K562 (cell line): ENCODE measurements at regions not wholly inside any gene's neighbourhood (a gene's known extent, or its start where the extent isn't known, plus 50 kb on each side); places are given as distances from the start of the nearest gene placed in this dataset.

Source experiments
- ATAC-seq: fragments of 200-7000 bp; cut with Tn5 transposase; 3 replicates; pipeline ENCODE4 v1.9.1; 2020; ENCODE audit warnings: moderate library complexity
- BruUV-seq: library from RNA; stranded (reverse); fragments of 400-500 nt; replicated peaks from 2 replicates; lab custom pipeline; 2021; lab: Mats Ljungman, UMichigan
- CTCF ChIA-PET: fragments of 300-600 bp; formaldehyde crosslinking; extraction: SDS; loops from one replicate; lab custom pipeline; 2021; ENCODE audit warnings: low intra/inter-chr PET ratio; lab: Yijun Ruan, JAX
- POLR2A ChIA-PET: fragments of 300-600, 350-650 bp; sonication (Branson Sonifier 250); formaldehyde crosslinking; extraction: SDS; loops from one replicate; lab custom pipeline; 2021; ENCODE audit warnings: antibody characterized with exemption, inconsistent platforms; lab: Yijun Ruan, JAX
- DNase-seq, 4 experiments: peaks; one replicate each; pipeline versions ENCODE4 v3.0.0 to v3.0.0-alpha.2; 2011 to 2018; ENCODE audit warnings: low spot score in 3 of 4, mixed read lengths in 3 of 4; ENCODE audit errors: extremely low read depth in 1 of 4
- FAIRE-seq: peaks from 2 replicates; lab custom pipeline; 2011; peaks lifted over from hg19 to GRCh38; lab: Jason Lieb, UNC
- H2AFZ ChIP-seq: 2 replicates; pipeline ENCODE4 v1.6.0; 2011; ENCODE audit warnings: low read depth, low read length, control low read depth, inconsistent platforms
- H3K27ac ChIP-seq: fragments of 200-600 bp; 3 replicates; pipeline ENCODE4 v1.8.0; 2011; ENCODE audit warnings: low read depth, mild to moderate bottlenecking, control low read depth, inconsistent platforms, low read length, moderate library complexity, mixed read lengths; ENCODE audit errors: extremely low read depth
- H3K27me3 ChIP-seq, 2 experiments: fragments of 300-600 bp in 1 of 2; 2 replicates in 1 of 2; 3 replicates in 1 of 2; pipeline versions ENCODE4 v1.6.0 to v1.8.0; 2011; ENCODE audit warnings: inconsistent platforms in 2 of 2, low read length in 2 of 2, mild to moderate bottlenecking in 1 of 2, mixed read lengths in 1 of 2, moderate library complexity in 1 of 2; ENCODE audit not compliant: control insufficient read depth in 2 of 2, insufficient read depth in 2 of 2
- H3K36me3 ChIP-seq: fragments of 300-600 bp; 3 replicates; pipeline ENCODE4 v1.8.0; 2011; ENCODE audit warnings: mild to moderate bottlenecking, low read length, inconsistent platforms; ENCODE audit not compliant: control insufficient read depth, insufficient read depth
- H3K4me1 ChIP-seq, 2 experiments: fragments of 200-600 bp in 1 of 2; replicated peaks in 1 of 2; 2 replicates in 1 of 2; 3 replicates in 1 of 2; pipeline versions ENCODE4 v1.5.1 to v1.8.0; 2011; ENCODE audit warnings: inconsistent platforms in 2 of 2, low read length in 2 of 2, mild to moderate bottlenecking in 1 of 2, mixed read lengths in 1 of 2, moderate library complexity in 1 of 2; ENCODE audit not compliant: control insufficient read depth in 2 of 2, insufficient read depth in 2 of 2
- H3K4me2 ChIP-seq: 2 replicates; pipeline ENCODE4 v1.6.1; 2011; ENCODE audit warnings: low read length, control low read depth, inconsistent platforms, mixed read lengths; ENCODE audit not compliant: insufficient read depth
- H3K4me3 ChIP-seq: fragments of 200-600 bp; sonication (generic), shearing (Covaris generic); 2 replicates; pipeline ENCODE4 v1.5.1; 2016; ENCODE audit warnings: control low read depth, inconsistent platforms
- H3K79me2 ChIP-seq: fragments of 200-600 bp; 3 replicates; pipeline ENCODE4 v1.8.0; 2011; ENCODE audit warnings: low read length, inconsistent platforms; ENCODE audit not compliant: control insufficient read depth, insufficient read depth
- H3K9ac ChIP-seq, 2 experiments: 2 replicates each; pipeline versions ENCODE4 v1.6.0 to v1.6.1; 2011; ENCODE audit warnings: low read depth in 2 of 2, low read length in 2 of 2, control low read depth in 1 of 2, inconsistent platforms in 1 of 2, mild to moderate bottlenecking in 1 of 2, mixed read lengths in 1 of 2; ENCODE audit not compliant: insufficient read depth in 1 of 2
- H3K9me1 ChIP-seq: one replicate; pipeline ENCODE4 v1.6.0; 2011; ENCODE audit warnings: inconsistent platforms, mild to moderate bottlenecking, low read length, moderate library complexity; ENCODE audit not compliant: control insufficient read depth, insufficient read depth
- H3K9me3 ChIP-seq: replicated peaks from 2 replicates; pipeline ENCODE4 v1.5.1; 2011; ENCODE audit warnings: low read depth, low read length, inconsistent platforms; ENCODE audit not compliant: control insufficient read depth, insufficient read depth
- H4K20me1 ChIP-seq: replicated peaks from 2 replicates; pipeline ENCODE4 v1.6.1; 2011; ENCODE audit warnings: low read length, inconsistent platforms, mixed read lengths; ENCODE audit not compliant: control insufficient read depth, insufficient read depth
- ATF7 ChIP-seq: fragments of 450-650 bp; IDR thresholded peaks from 2 replicates; pipeline ENCODE4 v1.7.1; 2014; ENCODE audit warnings: mild to moderate bottlenecking, moderate library complexity
- ESRRB ChIP-seq: fragments of 250-450 bp; sonication (Bioruptor Pico); IDR thresholded peaks from 2 replicates; pipeline ENCODE4 v1.5.0; 2020; ENCODE audit warnings: mild to moderate bottlenecking, moderate library complexity, borderline replicate concordance
- FOXJ2 ChIP-seq: fragments of 200-800 bp; sonication (Bioruptor generic); IDR thresholded peaks from 2 replicates; pipeline ENCODE4 v1.6.1; 2016; ENCODE audit warnings: missing genetic modification characterization, missing compliant biosample characterization
- HOMEZ ChIP-seq: fragments of 250-450 bp; sonication (Bioruptor Pico); IDR thresholded peaks from 2 replicates; pipeline ENCODE4 v1.4.0; 2020; ENCODE audit warnings: mild to moderate bottlenecking, moderate library complexity
- IRF2 ChIP-seq: sonication (generic); formaldehyde crosslinking; IDR thresholded peaks from 2 replicates; pipeline ENCODE4 v1.8.1; 2022; ENCODE audit warnings: mild to moderate bottlenecking, missing genetic modification reagents
- NRF1 ChIP-seq, 2 experiments: fragments of 450-650 bp; IDR thresholded peaks in 1 of 2; conservative IDR thresholded peaks in 1 of 2; 2 replicates each; pipeline ENCODE4 v1.6.1; 2014; ENCODE audit warnings: mild to moderate bottlenecking in 2 of 2
- POLR2AphosphoS2 ChIP-seq: IDR thresholded peaks from 2 replicates; pipeline ENCODE4 v1.6.1; 2012; ENCODE audit warnings: low read length, improper control_type of control experiment
- PURB ChIP-seq: sonication (generic); formaldehyde crosslinking; IDR thresholded peaks from 2 replicates; pipeline ENCODE4 v1.9.0; 2021; ENCODE audit warnings: low read depth, mild to moderate bottlenecking, missing genetic modification reagents
- TBL1XR1 ChIP-seq, 2 experiments: IDR thresholded peaks; 2 replicates each; pipeline ENCODE4 v1.6.1; 2012; ENCODE audit warnings: improper control_type of control experiment in 2 of 2, low read length in 2 of 2, mild to moderate bottlenecking in 1 of 2
- TEAD2 ChIP-seq: fragments of 450-650 bp; IDR thresholded peaks from 2 replicates; pipeline ENCODE4 v1.6.1; 2016; ENCODE audit warnings: missing genetic modification characterization, control low read depth, missing compliant biosample characterization
- THRA ChIP-seq: fragments of 450-650 bp; IDR thresholded peaks from 2 replicates; pipeline ENCODE4 v1.6.1; 2017; ENCODE audit warnings: mild to moderate bottlenecking, moderate library complexity
- ZBTB26 ChIP-seq: fragments of 450-650 bp; formaldehyde crosslinking; IDR thresholded peaks from 2 replicates; pipeline ENCODE4 v1.4.0; 2022; ENCODE audit warnings: missing genetic modification characterization
- ZNF133 ChIP-seq: fragments of 250-450 bp; sonication (Bioruptor Pico); IDR thresholded peaks from 2 replicates; pipeline ENCODE4 v1.4.0; 2020; ENCODE audit warnings: mild to moderate bottlenecking
- ZNF778 ChIP-seq: fragments of 450-650 bp; formaldehyde crosslinking; IDR thresholded peaks from 2 replicates; pipeline ENCODE4 v1.4.0; 2020; ENCODE audit warnings: mild to moderate bottlenecking, moderate library complexity
- WGBS: fragments of 100-300 bp; shearing (Covaris generic); methylation state at CpG from one replicate; pipeline ENCODE4 v1.1.6; 2016; ENCODE audit warnings: low coverage, mixed read lengths; ENCODE audit not compliant: insufficient coverage; ENCODE audit errors: missing lambda C conversion rate; 5-methylcytosine and 5-hydroxymethylcytosine counted together
- in situ Hi-C: fragments of 300-500 bp; cut with MboI; formaldehyde crosslinking; loops from 4 replicates; pipeline ENCODE4 v1.15.0; 2018; ENCODE audit warnings: inconsistent platforms, mixed read lengths
- intact Hi-C: fragments of 100-400 bp; cut with micrococcal nuclease; formaldehyde crosslinking; loops from 2 replicates; pipeline ENCODE4 v1.14.2; 2022

- ChIA-PET CTCF (no interaction called here), POLR2A (interaction anchor here (1.0 kb wide), 1 partner anchor 32 kb away, joined by 3 read pairs; no protein-coding TSS in a partner anchor)
- FAIRE-seq (no peak), DNase-seq (no peak), ATAC-seq (peak; percentile 28; the same call in 2 of the 3 replicates)
- H3K79me2 ChIP-seq: no peaks in the 10 kb centered on the region
- WGBS: 4% methylated on average over 9 of the region's 9 CpGs
- H3K36me3 ChIP-seq: no peaks in the 10 kb centered on the region
- no peaks in the 10 kb centered on the region for H3K9me1 ChIP-seq
- BruUV-seq: no TSS peak
- no peaks in the 10 kb centered on the region for H3K9me3 ChIP-seq
- H3K4me2 ChIP-seq: no peak overlapping the region
- no peak for TF ChIP-seq ZNF133
- no peak for TF ChIP-seq ZBTB26 (CRISPR knock-in tag)
- TF ChIP-seq TEAD2 (tag): no peak
- no peak for TF ChIP-seq ESRRB (CRISPR knock-in tag)
- TF ChIP-seq ATF7: no peak
- TF ChIP-seq POLR2AphosphoS2: no peak
- H3K4me3 ChIP-seq: no peak overlapping the region
- H3K4me1 ChIP-seq: no peaks in the 10 kb centered on the region
- no peaks in the 10 kb centered on the region for H4K20me1 ChIP-seq
- intact Hi-C loops (no loop called here), in situ Hi-C loops (no loop called here)
- H2AFZ ChIP-seq: no peak overlapping the region
- no peak overlapping the region for H3K27ac ChIP-seq
- no peak overlapping the region for H3K9ac ChIP-seq
- H3K27me3 ChIP-seq: no peaks in the 10 kb centered on the region; a peak in 1 of 5 replicates
Measured at GRCh38 chr3:16118396-16118795, 56.1 kb upstream of the GALNT15 start.

GRCh38 chr3:16119887-16120286, 54.6 kb upstream of the GALNT15 start:
- Histone ChIP-seq H4K20me1 (no peaks in the 10 kb centered on the region), H3K9me1 (no peaks in the 10 kb centered on the region), H2AFZ (no peak overlapping the region), H3K9ac (no peak overlapping the region), H3K79me2 (no peaks in the 10 kb centered on the region), H3K9me3 (no peaks in the 10 kb centered on the region), H3K27ac (no peak overlapping the region), H3K4me2 (no peak overlapping the region), H3K4me3 (no peak overlapping the region), H3K4me1 (no peaks in the 10 kb centered on the region), H3K36me3 (no peaks in the 10 kb centered on the region), H3K27me3 (no peaks in the 10 kb centered on the region; a peak in 1 of 5 replicates)
- no TSS peak for BruUV-seq
- DNase-seq (no peak), FAIRE-seq (no peak), ATAC-seq (no peak)
- intact Hi-C loops (no loop called here), in situ Hi-C loops (no loop called here)
- ChIA-PET CTCF (no interaction called here), POLR2A (interaction anchor here (0.5 kb wide), 1 partner anchor 86 kb away, joined by 3 read pairs; no protein-coding TSS in a partner anchor)
- TF ChIP-seq ZNF778 (CRISPR knock-in tag) (no peak), IRF2 (CRISPR knock-in tag) (no peak), FOXJ2 (no peak), TBL1XR1 (IDR thresholded peaks at IDR 0.05; ENCODE audit: low read length in 2 of 2) (no peak), HOMEZ (CRISPR knock-in tag) (no peak), NRF1 (conservative IDR thresholded peaks at IDR 0.05 in 1 of 2, IDR thresholded peaks at IDR 0.05 in 1 of 2) (no peak), THRA (no peak), PURB (CRISPR knock-in tag) (no peak)
